GM12873 (cell line): ENCODE measurements at regions not wholly inside any gene's neighbourhood (a gene's known extent, or its start where the extent isn't known, plus 50 kb on each side); places are given as distances from the start of the nearest gene placed in this dataset.

ENCODE experiments used
- TF ChIP-seq, protein P1 (sequence below): IDR thresholded peaks from 2 replicates; pipeline ENCODE4 v1.5.1; 2012; ENCODE audit warnings: low read depth, mild to moderate bottlenecking, moderate library complexity, low read length, control low read depth; ENCODE audit not compliant: insufficient read depth; ENCODE audit errors: missing control alignments

DNA sequence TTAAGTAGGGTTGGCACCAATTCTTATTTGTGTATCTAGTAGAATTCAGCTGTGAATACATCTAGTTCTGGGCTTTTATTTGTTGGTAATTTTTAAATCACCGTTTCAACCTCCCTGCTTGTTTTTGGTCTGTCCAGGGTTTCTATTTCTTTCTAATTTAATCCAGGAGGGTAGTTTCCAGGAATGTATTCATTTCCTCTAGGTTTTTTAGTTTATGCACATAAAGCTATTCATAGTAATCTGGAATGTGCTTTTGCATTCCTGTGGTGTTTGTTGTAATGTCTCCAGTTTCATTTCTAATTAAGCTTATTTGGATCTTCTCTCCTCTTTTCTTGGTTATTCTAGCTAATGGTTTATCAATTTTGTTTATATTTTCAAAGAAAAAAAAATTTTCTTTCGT lies 1361.8 kb upstream of the DDX18 start:
- TF ChIP-seq, protein P1, sequence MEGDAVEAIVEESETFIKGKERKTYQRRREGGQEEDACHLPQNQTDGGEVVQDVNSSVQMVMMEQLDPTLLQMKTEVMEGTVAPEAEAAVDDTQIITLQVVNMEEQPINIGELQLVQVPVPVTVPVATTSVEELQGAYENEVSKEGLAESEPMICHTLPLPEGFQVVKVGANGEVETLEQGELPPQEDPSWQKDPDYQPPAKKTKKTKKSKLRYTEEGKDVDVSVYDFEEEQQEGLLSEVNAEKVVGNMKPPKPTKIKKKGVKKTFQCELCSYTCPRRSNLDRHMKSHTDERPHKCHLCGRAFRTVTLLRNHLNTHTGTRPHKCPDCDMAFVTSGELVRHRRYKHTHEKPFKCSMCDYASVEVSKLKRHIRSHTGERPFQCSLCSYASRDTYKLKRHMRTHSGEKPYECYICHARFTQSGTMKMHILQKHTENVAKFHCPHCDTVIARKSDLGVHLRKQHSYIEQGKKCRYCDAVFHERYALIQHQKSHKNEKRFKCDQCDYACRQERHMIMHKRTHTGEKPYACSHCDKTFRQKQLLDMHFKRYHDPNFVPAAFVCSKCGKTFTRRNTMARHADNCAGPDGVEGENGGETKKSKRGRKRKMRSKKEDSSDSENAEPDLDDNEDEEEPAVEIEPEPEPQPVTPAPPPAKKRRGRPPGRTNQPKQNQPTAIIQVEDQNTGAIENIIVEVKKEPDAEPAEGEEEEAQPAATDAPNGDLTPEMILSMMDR = no peak

DNA sequence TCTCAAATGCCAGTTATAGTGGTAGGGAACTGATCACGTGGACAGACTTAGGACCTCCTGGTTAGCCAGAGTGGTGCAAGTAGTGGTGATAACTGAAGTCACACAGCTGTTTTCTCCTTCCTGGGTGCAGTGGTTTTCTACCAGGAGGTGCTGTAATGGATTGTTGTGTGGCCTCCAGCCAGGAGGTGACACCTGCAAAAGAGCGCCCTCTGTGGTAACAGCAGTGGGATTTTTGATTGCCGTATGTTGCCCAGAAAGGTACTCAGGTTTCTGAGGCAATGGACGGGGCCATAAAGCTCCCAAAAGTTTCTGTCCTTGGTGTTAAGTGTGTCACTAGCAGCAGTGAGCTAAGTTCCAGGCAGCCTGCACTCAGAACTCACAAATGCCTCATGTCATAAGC lies 1358.1 kb upstream of the DDX18 start:
- TF ChIP-seq, protein P1 = no peak

DNA sequence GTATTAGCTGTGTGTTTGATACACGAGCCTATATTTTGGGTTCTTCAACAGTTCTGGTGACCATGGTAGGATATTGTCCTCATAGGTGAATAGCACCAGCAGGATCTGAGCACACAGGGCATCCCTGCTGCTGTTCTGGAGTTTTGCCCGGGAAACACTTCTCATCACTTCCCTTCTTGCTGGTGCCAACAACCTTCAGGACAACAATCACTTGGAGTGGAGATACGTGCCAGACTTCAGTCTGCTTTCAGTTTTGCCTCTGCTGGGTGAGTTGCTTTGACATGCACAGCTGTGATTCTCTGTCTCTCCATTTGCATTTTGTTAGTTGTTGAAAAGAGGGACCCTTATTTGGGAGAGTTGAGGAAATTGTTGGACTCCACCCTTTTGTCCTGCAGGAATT lies 1347.2 kb upstream of the DDX18 start:
- TF ChIP-seq, protein P1 = no peak

DNA sequence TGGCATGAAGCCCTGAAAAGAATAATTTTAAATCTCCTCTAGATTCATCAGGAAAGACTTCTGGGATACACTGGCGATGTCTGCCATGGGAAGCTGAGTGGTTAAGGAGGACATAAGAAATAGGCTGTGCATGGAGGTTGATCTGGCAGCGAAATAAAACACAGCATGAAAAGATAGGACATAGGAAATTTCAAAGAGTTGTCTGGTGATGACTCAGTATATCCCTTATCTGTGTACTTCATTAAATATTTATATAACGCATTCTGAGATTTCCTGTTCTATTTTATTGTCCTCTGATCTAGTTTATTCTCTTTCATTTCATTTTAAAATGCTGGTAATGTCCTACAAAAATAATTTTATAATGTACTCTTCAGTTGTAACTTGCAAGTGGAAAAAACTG lies 1337.3 kb upstream of the DDX18 start:
- TF ChIP-seq, protein P1 = no peak

DNA sequence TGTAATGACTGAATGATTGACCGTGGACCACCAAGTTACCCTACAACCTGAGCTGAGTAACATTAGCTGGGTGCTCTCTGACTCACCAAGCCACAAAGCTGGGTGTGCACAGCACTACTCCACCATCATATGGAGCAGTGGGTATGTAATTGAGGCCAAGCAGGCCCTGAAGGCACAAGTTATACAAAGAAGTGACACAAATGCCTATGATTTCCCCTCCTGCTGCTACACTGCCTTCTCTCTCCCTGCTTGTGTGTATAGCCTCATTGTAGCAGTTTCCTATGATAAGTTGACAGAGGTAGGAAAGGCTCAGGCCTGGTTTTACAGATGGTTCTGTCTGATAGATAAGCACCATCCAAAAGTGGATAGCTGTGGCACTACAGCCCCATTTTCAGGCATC lies 1327.2 kb upstream of the DDX18 start:
- TF ChIP-seq, protein P1 = no peak

DNA sequence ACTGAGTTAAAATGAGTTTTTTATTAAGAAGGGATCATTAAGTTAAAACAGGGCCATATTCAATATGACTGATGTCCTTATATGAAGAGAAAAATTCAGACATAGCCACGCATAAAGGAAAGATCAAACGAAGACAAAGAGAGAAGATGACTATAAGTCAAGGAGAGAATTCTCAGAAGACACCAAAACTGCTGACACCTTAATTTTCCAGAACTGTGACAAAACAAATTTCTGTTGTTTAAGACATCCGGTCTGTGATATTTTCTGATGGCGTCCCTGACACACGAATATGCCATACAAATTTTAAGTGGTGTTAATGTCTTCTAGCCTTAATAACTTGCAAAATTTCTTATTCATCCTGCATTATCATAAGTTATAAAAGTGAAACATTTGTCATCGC lies 1325.2 kb upstream of the DDX18 start:
- TF ChIP-seq, protein P1 = no peak

DNA sequence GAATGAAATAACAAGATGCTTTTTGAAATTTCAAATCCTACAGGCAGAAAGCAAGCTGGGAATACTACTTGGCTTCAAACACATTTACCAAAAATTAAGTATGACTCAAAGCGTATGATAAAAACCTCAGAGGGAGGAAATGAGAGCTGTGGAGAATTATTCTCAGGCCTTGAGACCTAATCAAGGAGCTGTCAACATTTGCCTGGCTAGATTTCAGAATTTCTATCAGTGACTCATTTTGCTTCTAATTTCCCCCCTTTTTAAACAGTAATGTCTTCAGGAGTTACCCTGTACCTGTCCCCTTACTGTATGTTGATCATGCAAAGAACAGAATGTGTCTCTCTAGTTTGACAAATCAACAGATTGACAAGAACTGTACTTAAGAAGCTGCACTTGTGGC lies 1324.5 kb upstream of the DDX18 start:
- TF ChIP-seq, protein P1 = no peak
